B cell (primary cell): ENCODE measurements at regions not wholly inside any gene's neighbourhood (a gene's known extent, or its start where the extent isn't known, plus 50 kb on each side); places are given as distances from the start of the nearest gene placed in this dataset.

ENCODE experiments used
- ATAC-seq: fragments of 200-7000 bp; cut with Tn5 transposase; one replicate; pipeline ENCODE4 v1.10.0; 2021; ENCODE audit warnings: low read depth, mild to moderate bottlenecking, moderate number of reproducible peaks, moderate library complexity
- CTCF ChIA-PET: fragments of 350-600 bp; sonication (Branson Sonifier 250); formaldehyde crosslinking; loops from one replicate; lab custom pipeline; 2021; ENCODE audit warnings: antibody characterized with exemption, inconsistent platforms; lab: Charles Lee
- POLR2A ChIA-PET: fragments of 350-600 bp; sonication (Branson Sonifier 250); formaldehyde crosslinking; loops from one replicate; lab custom pipeline; 2021; ENCODE audit warnings: antibody characterized with exemption; lab: Charles Lee
- DNase-seq: peaks from one replicate; pipeline ENCODE4 v3.0.0; 2013
- H2AFZ ChIP-seq: 2 replicates; pipeline ENCODE4 v1.6.1; 2012; ENCODE audit warnings: mild to moderate bottlenecking, low read depth, low read length; ENCODE audit not compliant: insufficient read depth, poor library complexity, severe bottlenecking
- H3K27ac ChIP-seq, 2 donors: 1 replicate in 1 of 2; 2 replicates in 1 of 2; pipeline ENCODE4 v1.5.1; 2012 to 2013; ENCODE audit warnings: low read length in 2 of 2, mild to moderate bottlenecking in 2 of 2, moderate library complexity in 1 of 2
- H3K27me3 ChIP-seq, 4 experiments: fragments of 200-600 bp in 1 of 4; sonication (generic) in 1 of 4; replicated peaks in 1 of 4; 1 replicate in 2 of 4; 2 replicates in 2 of 4; pipeline versions ENCODE4 v1.6.1 to v1.7.0; 2013 to 2016; ENCODE audit warnings: low read length in 3 of 4, mild to moderate bottlenecking in 2 of 4, mixed read lengths in 1 of 4, moderate library complexity in 1 of 4; ENCODE audit not compliant: insufficient read depth in 4 of 4, control insufficient read depth in 3 of 4; ENCODE audit errors: control extremely low read depth in 1 of 4
- H3K36me3 ChIP-seq, 2 experiments: replicated peaks in 1 of 2; 1 replicate in 1 of 2; 2 replicates in 1 of 2; pipeline versions ENCODE4 v1.6.1 to v1.7.1; 2013; ENCODE audit warnings: low read length in 1 of 2; ENCODE audit not compliant: insufficient read depth in 2 of 2, control insufficient read depth in 1 of 2; ENCODE audit errors: control extremely low read depth in 1 of 2, extremely low read depth in 1 of 2
- H3K4me1 ChIP-seq, 2 donors: fragments of 200-600 bp in 1 of 2; sonication (generic) in 1 of 2; 1 replicate in 1 of 2; 2 replicates in 1 of 2; pipeline versions ENCODE4 v1.5.1 to v1.6.1; 2013 to 2017; ENCODE audit warnings: low read length in 2 of 2; ENCODE audit not compliant: control insufficient read depth in 2 of 2, insufficient read depth in 2 of 2
- H3K4me2 ChIP-seq: replicated peaks from 2 replicates; pipeline ENCODE3; 2012; ENCODE audit warnings: mild to moderate bottlenecking, low read depth, low read length; ENCODE audit not compliant: poor library complexity, severe bottlenecking
- H3K4me3 ChIP-seq, 5 experiments: fragments of 200-600 bp in 1 of 5; sonication (generic) in 1 of 5; 1 replicate in 3 of 5; 2 replicates in 2 of 5; pipeline versions ENCODE4 v1.5.1 to v1.7.0; 2011 to 2016; ENCODE audit warnings: low read length in 4 of 5, mild to moderate bottlenecking in 4 of 5, low read depth in 2 of 5, control low read depth in 1 of 5, moderate library complexity in 1 of 5; ENCODE audit not compliant: insufficient read depth in 1 of 5; ENCODE audit errors: control extremely low read depth in 1 of 5, extremely low read depth in 1 of 5
- H3K79me2 ChIP-seq: fragments of 200-600 bp; sonication (generic); one replicate; pipeline ENCODE4 v1.6.0; 2016; ENCODE audit warnings: low read length; ENCODE audit not compliant: control insufficient read depth, insufficient read depth
- H3K9ac ChIP-seq: fragments of 200-600 bp; sonication (generic); 2 replicates; pipeline ENCODE4 v1.6.1; 2017; ENCODE audit warnings: mild to moderate bottlenecking, low read length, moderate library complexity
- H3K9me3 ChIP-seq, 3 donors: one replicate each; pipeline versions ENCODE4 v1.6.1 to v1.7.1; 2013; ENCODE audit warnings: low read length in 2 of 3; ENCODE audit not compliant: control insufficient read depth in 2 of 3, insufficient read depth in 1 of 3; ENCODE audit errors: control extremely low read depth in 1 of 3
- H4K20me1 ChIP-seq: 2 replicates; pipeline ENCODE4 v1.6.0; 2012; ENCODE audit warnings: mild to moderate bottlenecking, low read length; ENCODE audit not compliant: insufficient read depth, control insufficient read depth, poor library complexity, severe bottlenecking
- H3K27ac Mint-ChIP-seq: one replicate; pipeline ENCODE4 v1.8.0; 2021; ENCODE audit warnings: mixed read lengths
- H3K27me3 Mint-ChIP-seq: one replicate; pipeline ENCODE4 v1.8.0; 2021; ENCODE audit warnings: mixed read lengths
- H3K4me1 Mint-ChIP-seq: one replicate; pipeline ENCODE4 v1.8.0; 2021; ENCODE audit warnings: mixed read lengths
- H3K4me3 Mint-ChIP-seq: one replicate; pipeline ENCODE4 v1.8.0; 2021; ENCODE audit warnings: mixed read lengths
- H3K9me3 Mint-ChIP-seq: one replicate; pipeline ENCODE4 v1.8.0; 2022; ENCODE audit warnings: mixed read lengths; ENCODE audit not compliant: insufficient read depth
- EZH2 ChIP-seq: IDR thresholded peaks from 2 replicates; pipeline ENCODE4 v1.6.1; 2012; ENCODE audit warnings: borderline replicate concordance, low read depth, mild to moderate bottlenecking, moderate library complexity, low read length; ENCODE audit not compliant: insufficient read depth, poor library complexity, severe bottlenecking
- WGBS: methylation state at CpG from one replicate; pipeline ENCODE4 v1.1.5; 2013; ENCODE audit warnings: missing lambda C conversion rate; ENCODE audit not compliant: insufficient coverage; 5-methylcytosine and 5-hydroxymethylcytosine counted together
- intact Hi-C: fragments of 100-400 bp; cut with micrococcal nuclease; formaldehyde crosslinking; loops from one replicate; pipeline ENCODE4 v1.10.0; 2022
- TF ChIP-seq, protein P1 (sequence below): fragments of 200-600 bp; IDR thresholded peaks from one replicate; pipeline ENCODE4 v1.8.0; 2022; ENCODE audit warnings: antibody characterized with exemption, mild to moderate bottlenecking

DNA sequence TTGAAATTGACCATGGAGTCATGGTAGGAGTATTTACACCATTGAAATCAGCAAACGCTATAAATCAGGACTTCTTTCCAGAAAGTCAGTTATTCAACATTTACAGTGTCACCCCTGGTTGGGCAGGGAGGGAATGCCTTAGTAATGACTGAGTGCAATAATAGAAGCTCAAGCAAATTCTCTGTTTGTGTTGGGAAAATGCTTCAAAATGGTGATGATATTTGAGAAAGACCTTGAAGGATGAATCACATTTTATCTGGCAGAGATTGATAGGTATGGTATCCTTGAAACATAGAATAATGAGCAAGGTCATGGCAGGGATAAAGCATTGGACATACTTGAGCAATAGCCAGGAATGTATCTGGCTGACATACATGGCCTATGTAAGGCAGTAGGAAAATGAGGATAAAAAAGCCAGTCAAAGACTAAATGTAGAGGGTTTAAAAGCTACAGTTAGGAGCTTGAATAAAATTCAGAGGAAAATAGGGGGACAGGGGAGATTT, 248.7 kb downstream of the FMR1NB start:
- POLR2A ChIA-PET = no interaction called here

DNA sequence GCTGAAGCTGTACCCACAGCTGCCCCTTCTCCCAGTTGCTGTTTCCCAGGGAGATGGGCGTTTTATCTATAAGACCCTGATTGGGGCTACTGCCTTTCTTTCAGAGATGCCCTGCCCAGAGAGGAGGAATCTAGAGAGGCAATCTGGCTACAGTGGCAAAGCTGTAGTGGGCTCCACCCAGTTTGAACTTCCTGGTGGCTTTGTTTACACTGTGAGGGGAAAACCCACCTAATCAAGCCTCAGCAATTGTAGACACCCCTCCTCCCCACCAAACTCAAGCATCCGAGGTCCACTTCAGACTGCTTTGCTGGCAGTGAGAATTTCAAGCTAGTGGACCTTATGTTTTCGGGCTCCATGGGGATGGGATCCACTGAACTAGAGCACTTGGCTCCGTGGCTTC, 240.4 kb upstream of the AFF2 start:
- no peak overlapping the region for H3K27ac Mint-ChIP-seq
- DNase-seq (peak; percentile 10), ATAC-seq (peak; percentile 36)
- Histone ChIP-seq H2AFZ (no peak overlapping the region), H4K20me1 (no peaks in the 10 kb centered on the region), H3K27me3 (no peaks in the 10 kb centered on the region), H3K27ac (no peak overlapping the region), H3K36me3 (no peaks in the 10 kb centered on the region), H3K4me3 (no peak overlapping the region), H3K79me2 (no peaks in the 10 kb centered on the region), H3K9ac (no peak overlapping the region), H3K9me3 (peaks cover 0 to 12% (median 2%) of the 10 kb centered on the region in 3 donors), H3K4me2 (peak overlapping the region; percentile 22), H3K4me1 (peaks cover 8 to 12% of the 10 kb centered on the region in 2 donors)
- POLR2A ChIA-PET = no interaction called here
- 50% methylated on average over 2 of the region's 4 CpGs for WGBS
- no peak overlapping the region for H3K4me3 Mint-ChIP-seq
- no peaks in the 10 kb centered on the region for H3K9me3 Mint-ChIP-seq
- intact Hi-C loops = no loop called here
- CTCF ChIA-PET = no interaction called here
- H3K4me1 Mint-ChIP-seq = peaks cover 17% of the 10 kb centered on the region
- no peaks in the 10 kb centered on the region for H3K27me3 Mint-ChIP-seq
- TF ChIP-seq, protein P1, sequence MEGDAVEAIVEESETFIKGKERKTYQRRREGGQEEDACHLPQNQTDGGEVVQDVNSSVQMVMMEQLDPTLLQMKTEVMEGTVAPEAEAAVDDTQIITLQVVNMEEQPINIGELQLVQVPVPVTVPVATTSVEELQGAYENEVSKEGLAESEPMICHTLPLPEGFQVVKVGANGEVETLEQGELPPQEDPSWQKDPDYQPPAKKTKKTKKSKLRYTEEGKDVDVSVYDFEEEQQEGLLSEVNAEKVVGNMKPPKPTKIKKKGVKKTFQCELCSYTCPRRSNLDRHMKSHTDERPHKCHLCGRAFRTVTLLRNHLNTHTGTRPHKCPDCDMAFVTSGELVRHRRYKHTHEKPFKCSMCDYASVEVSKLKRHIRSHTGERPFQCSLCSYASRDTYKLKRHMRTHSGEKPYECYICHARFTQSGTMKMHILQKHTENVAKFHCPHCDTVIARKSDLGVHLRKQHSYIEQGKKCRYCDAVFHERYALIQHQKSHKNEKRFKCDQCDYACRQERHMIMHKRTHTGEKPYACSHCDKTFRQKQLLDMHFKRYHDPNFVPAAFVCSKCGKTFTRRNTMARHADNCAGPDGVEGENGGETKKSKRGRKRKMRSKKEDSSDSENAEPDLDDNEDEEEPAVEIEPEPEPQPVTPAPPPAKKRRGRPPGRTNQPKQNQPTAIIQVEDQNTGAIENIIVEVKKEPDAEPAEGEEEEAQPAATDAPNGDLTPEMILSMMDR = no peak
- TF ChIP-seq EZH2 = no peak

More for the DNA sequence above, 248.7 kb downstream of the FMR1NB start:
- no peak overlapping the region for H2AFZ ChIP-seq
- Mint-ChIP-seq H3K27me3 (no peaks in the 10 kb centered on the region), H3K9me3 (no peaks in the 10 kb centered on the region), H3K4me1 (no peaks in the 10 kb centered on the region), H3K27ac (no peak overlapping the region), H3K4me3 (no peak overlapping the region)
- H3K4me3 ChIP-seq = no peak overlapping the region
- TF ChIP-seq, protein P1 = no peak
- TF ChIP-seq EZH2 = no peak
- no peak overlapping the region for H3K9ac ChIP-seq
- no peaks in the 10 kb centered on the region for H4K20me1 ChIP-seq
- H3K79me2 ChIP-seq = no peaks in the 10 kb centered on the region
- no peak overlapping the region for H3K4me2 ChIP-seq
- WGBS = no CpG with 5 or more reads among the region's 1 CpG
- no peaks in the 10 kb centered on the region for H3K36me3 ChIP-seq
- ATAC-seq = no peak
- CTCF ChIA-PET = no interaction called here
- no peaks in the 10 kb centered on the region for H3K9me3 ChIP-seq
- no peak for DNase-seq
- no peaks in the 10 kb centered on the region for H3K27me3 ChIP-seq
- H3K27ac ChIP-seq = no peak overlapping the region
- intact Hi-C loops = no loop called here
- no peaks in the 10 kb centered on the region for H3K4me1 ChIP-seq
